ENCODE measurements at regions not wholly inside any gene's neighbourhood (a gene's known extent, or its start where the extent isn't known, plus 50 kb on each side); places are given as distances from the start of the nearest gene placed in this dataset.

DNA sequence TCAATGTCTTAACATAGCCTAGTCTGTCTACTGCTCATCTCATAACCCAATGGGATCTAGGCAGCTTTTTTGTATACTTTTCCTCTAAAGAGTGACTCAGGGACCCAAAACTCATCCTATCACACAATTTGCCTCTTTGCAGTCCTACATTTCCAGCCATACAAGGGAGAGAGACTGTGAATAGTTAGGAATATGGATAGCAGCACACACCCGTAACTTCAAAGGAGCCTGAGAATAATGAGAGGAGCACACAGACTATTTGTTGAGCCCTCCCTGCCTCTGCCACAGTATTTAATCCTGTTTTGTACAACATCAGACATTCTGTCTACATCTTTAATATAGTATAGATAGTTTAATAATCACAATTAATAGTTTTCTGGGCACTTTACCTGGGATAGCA, 83.2 kb downstream of the AREG start:
- TF ChIP-seq, protein P1, sequence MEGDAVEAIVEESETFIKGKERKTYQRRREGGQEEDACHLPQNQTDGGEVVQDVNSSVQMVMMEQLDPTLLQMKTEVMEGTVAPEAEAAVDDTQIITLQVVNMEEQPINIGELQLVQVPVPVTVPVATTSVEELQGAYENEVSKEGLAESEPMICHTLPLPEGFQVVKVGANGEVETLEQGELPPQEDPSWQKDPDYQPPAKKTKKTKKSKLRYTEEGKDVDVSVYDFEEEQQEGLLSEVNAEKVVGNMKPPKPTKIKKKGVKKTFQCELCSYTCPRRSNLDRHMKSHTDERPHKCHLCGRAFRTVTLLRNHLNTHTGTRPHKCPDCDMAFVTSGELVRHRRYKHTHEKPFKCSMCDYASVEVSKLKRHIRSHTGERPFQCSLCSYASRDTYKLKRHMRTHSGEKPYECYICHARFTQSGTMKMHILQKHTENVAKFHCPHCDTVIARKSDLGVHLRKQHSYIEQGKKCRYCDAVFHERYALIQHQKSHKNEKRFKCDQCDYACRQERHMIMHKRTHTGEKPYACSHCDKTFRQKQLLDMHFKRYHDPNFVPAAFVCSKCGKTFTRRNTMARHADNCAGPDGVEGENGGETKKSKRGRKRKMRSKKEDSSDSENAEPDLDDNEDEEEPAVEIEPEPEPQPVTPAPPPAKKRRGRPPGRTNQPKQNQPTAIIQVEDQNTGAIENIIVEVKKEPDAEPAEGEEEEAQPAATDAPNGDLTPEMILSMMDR (IDR thresholded peaks at IDR 0.05; ENCODE audit: low read depth, low read length): no peak
- no peak for DNase-seq (ENCODE audit: low read depth in 2 of 2)
- H3K4me3 ChIP-seq (replicated peaks in 1 of 2; ENCODE audit: low read depth in 2 of 2, low read length in 2 of 2): no peak overlapping the region

GRCh38 chr4:74529284-74530041, 84.5 kb downstream of the AREG start:
- no peak overlapping the region for H3K4me3 ChIP-seq (replicated peaks in 1 of 2; ENCODE audit: low read depth in 2 of 2, low read length in 2 of 2)
- TF ChIP-seq, protein P1 (IDR thresholded peaks at IDR 0.05; ENCODE audit: low read depth, low read length): no peak
- DNase-seq (ENCODE audit: low read depth in 2 of 2): peak in 1 of 2 donors; percentile 48

GRCh38 chr4:74531963-74532794, 87.2 kb downstream of the AREG start:
- DNase-seq (ENCODE audit: low read depth in 2 of 2): peak; percentile 93 to 97
- TF ChIP-seq, protein P1 (IDR thresholded peaks at IDR 0.05; ENCODE audit: low read depth, low read length): peak; percentile 68
- no peak overlapping the region for H3K4me3 ChIP-seq (replicated peaks in 1 of 2; ENCODE audit: low read depth in 2 of 2, low read length in 2 of 2)

DNA sequence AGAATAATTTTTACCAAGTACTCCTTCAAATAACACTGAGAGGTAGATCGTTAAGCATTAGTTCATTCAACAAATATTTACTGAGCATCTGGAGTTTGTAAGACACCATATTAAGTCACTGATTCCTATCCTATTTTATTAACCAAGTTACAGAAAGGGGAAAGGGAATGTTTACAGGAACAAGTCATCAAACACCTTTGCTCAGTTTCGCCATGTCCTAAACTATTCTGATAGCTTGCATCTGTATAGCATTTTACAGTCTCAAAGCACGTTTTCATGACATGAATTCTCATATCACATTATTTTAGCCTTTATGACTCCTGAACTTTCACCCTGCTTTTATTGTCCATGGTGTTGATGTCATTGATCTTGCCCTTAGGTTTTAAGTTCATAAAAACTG, 89.2 kb downstream of the AREG start:
- H3K4me3 ChIP-seq (replicated peaks in 1 of 2; ENCODE audit: low read depth in 2 of 2, low read length in 2 of 2): no peak overlapping the region
- TF ChIP-seq, protein P1 (IDR thresholded peaks at IDR 0.05; ENCODE audit: low read depth, low read length): no peak
- no peak for DNase-seq (ENCODE audit: low read depth in 2 of 2)

DNA sequence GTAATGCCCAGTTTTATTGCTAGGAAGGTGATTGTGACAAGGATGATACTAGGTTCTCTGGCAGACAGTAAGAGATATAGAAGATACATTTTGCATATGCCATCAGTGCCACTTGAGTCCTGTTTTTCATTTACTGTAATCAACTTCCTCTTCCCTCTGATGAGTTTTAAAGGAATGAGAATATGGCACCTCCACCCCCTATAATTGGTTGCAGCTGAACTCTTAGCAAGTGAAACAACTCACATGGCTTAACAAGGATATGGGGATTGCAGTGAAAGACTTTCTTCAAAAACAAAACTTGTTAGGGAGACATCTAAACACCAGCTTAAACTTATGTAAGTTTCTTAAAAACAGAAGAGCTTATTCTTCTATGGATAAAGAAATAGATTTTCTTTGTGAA, 90.0 kb downstream of the AREG start:
- TF ChIP-seq, protein P1 (IDR thresholded peaks at IDR 0.05; ENCODE audit: low read depth, low read length): no peak
- H3K4me3 ChIP-seq (replicated peaks in 1 of 2; ENCODE audit: low read depth in 2 of 2, low read length in 2 of 2): no peak overlapping the region
- DNase-seq (ENCODE audit: low read depth in 2 of 2): no peak

- H3K4me3 ChIP-seq (replicated peaks in 1 of 2; ENCODE audit: low read depth in 2 of 2, low read length in 2 of 2): no peak overlapping the region
- TF ChIP-seq, protein P1 (IDR thresholded peaks at IDR 0.05; ENCODE audit: low read depth, low read length): no peak
- no peak for DNase-seq (ENCODE audit: low read depth in 2 of 2)
These were observed 90.6 kb downstream of the AREG start for GRCh38 chr4:74535512-74535911.

Measured in cardiac fibroblast (primary cell).